BLaER1 (cell line): ENCODE measurements at regions not wholly inside any gene's neighbourhood (a gene's known extent, or its start where the extent isn't known, plus 50 kb on each side); places are given as distances from the start of the nearest gene placed in this dataset.
A peak's percentile ranks its signal among the peaks of the same experiment; 100 is the strongest.
"Not testable (repeated sequence)": the region's sequence is repeated elsewhere in the genome, so short reads cannot be mapped to it uniquely, and the experiment has no call there.

ENCODE experiments used
- H3K27ac ChIP-seq: shearing (Covaris generic); formaldehyde crosslinking; 2 replicates; pipeline ENCODE4 v1.8.1; 2022
- H3K27me3 ChIP-seq: shearing (Covaris generic); formaldehyde crosslinking; 2 replicates; pipeline ENCODE4 v1.8.1; 2022
- H3K36me3 ChIP-seq: shearing (Covaris generic); formaldehyde crosslinking; 2 replicates; pipeline ENCODE4 v1.8.1; 2022
- H3K4me1 ChIP-seq: shearing (Covaris generic); formaldehyde crosslinking; 2 replicates; pipeline ENCODE4 v1.8.1; 2022
- H3K4me2 ChIP-seq: shearing (Covaris generic); formaldehyde crosslinking; 2 replicates; pipeline ENCODE4 v1.8.1; 2022
- H3K4me3 ChIP-seq: shearing (Covaris generic); formaldehyde crosslinking; 2 replicates; pipeline ENCODE4 v1.8.1; 2022
- H3K9ac ChIP-seq: shearing (Covaris generic); formaldehyde crosslinking; 2 replicates; pipeline ENCODE4 v1.8.1; 2022
- H3K9me3 ChIP-seq: shearing (Covaris generic); formaldehyde crosslinking; 2 replicates; pipeline ENCODE4 v1.8.1; 2022
- H4K20me1 ChIP-seq: shearing (Covaris generic); formaldehyde crosslinking; 2 replicates; pipeline ENCODE4 v1.8.1; 2022
- Cebpa-rat ChIP-seq: shearing (Covaris generic); IDR thresholded peaks from 2 replicates; pipeline ENCODE4 v1.8.1; 2022

- Histone ChIP-seq H3K27me3 (no peaks in the 10 kb centered on the region), H4K20me1 (no peaks in the 10 kb centered on the region), H3K9me3 (no peaks in the 10 kb centered on the region), H3K4me2 (no peak overlapping the region), H3K27ac (no peak overlapping the region), H3K4me1 (peaks cover 6% of the 10 kb centered on the region), H3K4me3 (no peak overlapping the region), H3K9ac (no peak overlapping the region), H3K36me3 (no peaks in the 10 kb centered on the region)
- no peak for TF ChIP-seq Cebpa-rat
Measured at GRCh38 chr4:98828801-98829200, 100.1 kb downstream of the EIF4E start.

- Histone ChIP-seq H3K9me3 (no peaks in the 10 kb centered on the region), H3K4me3 (no peak overlapping the region), H3K4me1 (peaks cover 6% of the 10 kb centered on the region), H4K20me1 (no peaks in the 10 kb centered on the region), H3K4me2 (peak overlapping the region; percentile 45), H3K9ac (no peak overlapping the region), H3K27ac (no peak overlapping the region), H3K36me3 (no peaks in the 10 kb centered on the region), H3K27me3 (no peaks in the 10 kb centered on the region)
- TF ChIP-seq Cebpa-rat, result no peak
Measured at GRCh38 chr4:98827661-98828060, 101.3 kb downstream of the EIF4E start.

GRCh38 chr4:98822144-98822543 is 106.8 kb downstream of the EIF4E start:
- Histone ChIP-seq H3K4me3 (no peak overlapping the region), H3K4me1 (peaks cover under 1% of the 10 kb centered on the region), H3K36me3 (no peaks in the 10 kb centered on the region), H3K4me2 (no peak overlapping the region), H3K9ac (no peak overlapping the region), H3K27me3 (no peaks in the 10 kb centered on the region), H3K9me3 (peaks cover 3% of the 10 kb centered on the region), H4K20me1 (no peaks in the 10 kb centered on the region), H3K27ac (no peak overlapping the region)
- no peak for TF ChIP-seq Cebpa-rat

GRCh38 chr4:98818116-98818515 is 110.8 kb downstream of the EIF4E start:
- H3K4me1 ChIP-seq, H3K9ac ChIP-seq, H3K36me3 ChIP-seq, H4K20me1 ChIP-seq, H3K4me2 ChIP-seq, H3K27ac ChIP-seq, H3K27me3 ChIP-seq, H3K4me3 ChIP-seq: not testable (repeated sequence)
- peaks cover 17% of the 10 kb centered on the region for H3K9me3 ChIP-seq

- no peak for TF ChIP-seq Cebpa-rat
- Histone ChIP-seq H3K27ac (no peak overlapping the region), H3K9ac (no peak overlapping the region), H3K27me3 (no peaks in the 10 kb centered on the region), H4K20me1 (no peaks in the 10 kb centered on the region), H3K4me1 (no peaks in the 10 kb centered on the region), H3K4me3 (no peak overlapping the region), H3K9me3 (peaks cover 17% of the 10 kb centered on the region), H3K4me2 (no peak overlapping the region), H3K36me3 (no peaks in the 10 kb centered on the region)
Measured at GRCh38 chr4:98816816-98817215, 112.1 kb downstream of the EIF4E start.

GRCh38 chr4:98816386-98816785 is 112.5 kb downstream of the EIF4E start:
- Histone ChIP-seq H3K9me3 (peaks cover 17% of the 10 kb centered on the region), H3K4me1 (no peaks in the 10 kb centered on the region), H3K27ac (no peak overlapping the region), H3K27me3 (no peaks in the 10 kb centered on the region), H3K9ac (no peak overlapping the region), H4K20me1 (no peaks in the 10 kb centered on the region), H3K4me3 (no peak overlapping the region), H3K36me3 (no peaks in the 10 kb centered on the region), H3K4me2 (no peak overlapping the region)
- TF ChIP-seq Cebpa-rat, result no peak

- H3K36me3 ChIP-seq, result no peaks in the 10 kb centered on the region
- no peaks in the 10 kb centered on the region for H3K4me1 ChIP-seq
- no peak for TF ChIP-seq Cebpa-rat
- H4K20me1 ChIP-seq, result no peaks in the 10 kb centered on the region
- H3K9ac ChIP-seq, result no peak overlapping the region
- no peak overlapping the region for H3K27ac ChIP-seq
- H3K4me2 ChIP-seq, result no peak overlapping the region
- H3K9me3 ChIP-seq, result no peaks in the 10 kb centered on the region
- no peak overlapping the region for H3K4me3 ChIP-seq
- no peaks in the 10 kb centered on the region for H3K27me3 ChIP-seq
Measured at GRCh38 chr4:98804403-98804802, 124.5 kb downstream of the EIF4E start.

- no peaks in the 10 kb centered on the region for H3K4me1 ChIP-seq
- H3K27ac ChIP-seq, result no peak overlapping the region
- no peaks in the 10 kb centered on the region for H3K27me3 ChIP-seq
- H3K4me2 ChIP-seq, result no peak overlapping the region
- H3K9me3 ChIP-seq, result no peaks in the 10 kb centered on the region
- TF ChIP-seq Cebpa-rat, result no peak
- no peak overlapping the region for H3K9ac ChIP-seq
- H4K20me1 ChIP-seq, result no peaks in the 10 kb centered on the region
- no peaks in the 10 kb centered on the region for H3K36me3 ChIP-seq
- H3K4me3 ChIP-seq, result no peak overlapping the region
Measured at GRCh38 chr4:98803251-98803650, 125.7 kb downstream of the EIF4E start.

GRCh38 chr4:98802770-98803198 is 126.1 kb downstream of the EIF4E start:
- no peak for TF ChIP-seq Cebpa-rat
- H3K27me3 ChIP-seq, result no peaks in the 10 kb centered on the region
- no peak overlapping the region for H3K4me2 ChIP-seq
- no peak overlapping the region for H3K27ac ChIP-seq
- no peak overlapping the region for H3K4me3 ChIP-seq
- H3K9me3 ChIP-seq, result no peaks in the 10 kb centered on the region
- H3K36me3 ChIP-seq, result no peaks in the 10 kb centered on the region
- no peaks in the 10 kb centered on the region for H4K20me1 ChIP-seq
- H3K9ac ChIP-seq, result no peak overlapping the region
- no peaks in the 10 kb centered on the region for H3K4me1 ChIP-seq

- H3K9me3 ChIP-seq, result no peaks in the 10 kb centered on the region
- no peaks in the 10 kb centered on the region for H3K4me1 ChIP-seq
- no peak overlapping the region for H3K9ac ChIP-seq
- H3K4me2 ChIP-seq, result no peak overlapping the region
- H3K4me3 ChIP-seq, result no peak overlapping the region
- H3K27ac ChIP-seq, result no peak overlapping the region
- no peaks in the 10 kb centered on the region for H3K27me3 ChIP-seq
- H4K20me1 ChIP-seq, result no peaks in the 10 kb centered on the region
- TF ChIP-seq Cebpa-rat, result no peak
- no peaks in the 10 kb centered on the region for H3K36me3 ChIP-seq
Measured at GRCh38 chr4:98801259-98801725, 127.6 kb downstream of the EIF4E start.

- no peaks in the 10 kb centered on the region for H3K36me3 ChIP-seq
- H3K4me3 ChIP-seq, result no peak overlapping the region
- no peaks in the 10 kb centered on the region for H3K9me3 ChIP-seq
- H3K4me1 ChIP-seq, result no peaks in the 10 kb centered on the region
- no peak overlapping the region for H3K9ac ChIP-seq
- no peak overlapping the region for H3K27ac ChIP-seq
- H4K20me1 ChIP-seq, result no peaks in the 10 kb centered on the region
- no peaks in the 10 kb centered on the region for H3K27me3 ChIP-seq
- no peak overlapping the region for H3K4me2 ChIP-seq
- no peak for TF ChIP-seq Cebpa-rat
Measured at GRCh38 chr4:98796991-98797390, 131.9 kb downstream of the EIF4E start.
